Spinal cord (tissue), 9 donors: ENCODE measurements at regions not wholly inside any gene's neighbourhood (a gene's known extent, or its start where the extent isn't known, plus 50 kb on each side); places are given as distances from the start of the nearest gene placed in this dataset.

ENCODE experiments used
- DNase-seq, 6 donors: peaks; one replicate each; pipeline versions ENCODE4 v3.0.0 to v3.0.0-alpha.2; 2013 to 2015; ENCODE audit warnings: low spot score in 6 of 6, low read depth in 4 of 6
- H3K27ac ChIP-seq: one replicate; pipeline ENCODE4 v1.5.1; 2013; ENCODE audit warnings: low read depth, low read length, control low read depth
- H3K27me3 ChIP-seq: one replicate; pipeline ENCODE4 v1.6.1; 2013; ENCODE audit warnings: low read length; ENCODE audit not compliant: control insufficient read depth, insufficient read depth
- H3K36me3 ChIP-seq: one replicate; pipeline ENCODE4 v1.6.1; 2013; ENCODE audit warnings: low read length; ENCODE audit not compliant: control insufficient read depth, insufficient read depth
- H3K4me1 ChIP-seq: one replicate; pipeline ENCODE4 v1.6.1; 2013; ENCODE audit warnings: low read length; ENCODE audit not compliant: control insufficient read depth, insufficient read depth
- H3K4me3 ChIP-seq: one replicate; pipeline ENCODE4 v1.5.1; 2013; ENCODE audit warnings: low read depth, low read length, control low read depth
- H3K9me3 ChIP-seq: one replicate; pipeline ENCODE4 v1.6.1; 2013; ENCODE audit warnings: low read length; ENCODE audit not compliant: control insufficient read depth, insufficient read depth
- WGBS: methylation state at CpG from one replicate; pipeline ENCODE4 v1.1.5; 2013; ENCODE audit warnings: missing lambda C conversion rate; ENCODE audit not compliant: insufficient coverage; 5-methylcytosine and 5-hydroxymethylcytosine counted together
- donor health status: healthy.

DNA sequence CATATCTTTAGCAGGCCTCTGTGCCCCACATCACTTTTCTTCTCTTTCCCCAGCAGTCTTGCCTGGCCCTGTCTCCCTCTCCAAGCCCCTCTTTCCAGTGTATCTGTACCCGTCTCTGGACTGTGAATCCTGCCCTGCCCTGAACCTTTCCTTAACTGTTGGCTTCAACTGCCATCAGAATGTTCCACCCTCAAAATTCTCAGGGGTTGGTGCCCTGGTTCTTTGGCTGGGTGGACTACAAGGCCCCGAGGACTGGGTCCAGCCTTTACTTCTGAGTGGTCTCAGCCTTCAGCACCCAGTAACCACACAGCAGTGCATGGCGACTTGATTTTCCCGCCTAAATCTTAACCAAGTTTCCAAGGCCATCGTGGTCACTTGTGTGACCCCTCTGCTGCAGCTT lies 333.5 kb upstream of the RGMA start:
- Histone ChIP-seq H3K9me3 (no peaks in the 10 kb centered on the region), H3K27ac (no peak overlapping the region), H3K36me3 (no peaks in the 10 kb centered on the region), H3K4me3 (no peak overlapping the region), H3K27me3 (no peaks in the 10 kb centered on the region), H3K4me1 (peaks cover 4% of the 10 kb centered on the region)
- DNase-seq = no peak
- 96% methylated on average over 4 of the region's 5 CpGs for WGBS

DNA sequence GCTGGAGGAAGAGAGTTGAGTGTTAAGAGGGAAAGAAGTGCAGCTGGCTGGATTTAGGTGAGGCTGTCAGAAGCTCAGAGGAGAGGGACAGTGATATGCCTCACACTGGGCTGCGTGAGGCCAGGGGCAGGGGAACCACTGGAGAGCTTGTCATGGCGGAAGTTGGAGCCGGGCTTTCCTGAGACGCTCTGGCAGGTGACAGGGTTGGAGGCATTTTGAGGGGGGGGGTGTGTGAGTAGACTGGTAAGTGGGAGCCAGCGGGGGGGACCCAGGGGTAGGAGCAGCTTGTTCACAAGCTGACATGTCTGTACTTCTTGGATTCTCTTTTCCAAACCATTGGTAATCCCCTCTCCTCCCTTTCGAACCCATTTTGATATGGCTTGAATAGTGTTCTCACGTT lies 331.5 kb upstream of the RGMA start:
- no peaks in the 10 kb centered on the region for H3K9me3 ChIP-seq
- WGBS = 100% methylated on average over 6 of the region's 7 CpGs
- H3K36me3 ChIP-seq = no peaks in the 10 kb centered on the region
- DNase-seq = no peak
- H3K27me3 ChIP-seq = no peaks in the 10 kb centered on the region
- H3K27ac ChIP-seq = no peak overlapping the region
- no peak overlapping the region for H3K4me3 ChIP-seq
- peaks cover 4% of the 10 kb centered on the region for H3K4me1 ChIP-seq

- H3K27ac ChIP-seq = no peak overlapping the region
- no peaks in the 10 kb centered on the region for H3K36me3 ChIP-seq
- H3K27me3 ChIP-seq = no peaks in the 10 kb centered on the region
- no peaks in the 10 kb centered on the region for H3K9me3 ChIP-seq
- H3K4me3 ChIP-seq = no peak overlapping the region
- peaks cover 4% of the 10 kb centered on the region for H3K4me1 ChIP-seq
- 100% methylated on average over 1 of the region's 1 CpG for WGBS
- no peak for DNase-seq
These were observed 331.0 kb upstream of the RGMA start for GRCh38 chr15:93420050-93420452.

DNA sequence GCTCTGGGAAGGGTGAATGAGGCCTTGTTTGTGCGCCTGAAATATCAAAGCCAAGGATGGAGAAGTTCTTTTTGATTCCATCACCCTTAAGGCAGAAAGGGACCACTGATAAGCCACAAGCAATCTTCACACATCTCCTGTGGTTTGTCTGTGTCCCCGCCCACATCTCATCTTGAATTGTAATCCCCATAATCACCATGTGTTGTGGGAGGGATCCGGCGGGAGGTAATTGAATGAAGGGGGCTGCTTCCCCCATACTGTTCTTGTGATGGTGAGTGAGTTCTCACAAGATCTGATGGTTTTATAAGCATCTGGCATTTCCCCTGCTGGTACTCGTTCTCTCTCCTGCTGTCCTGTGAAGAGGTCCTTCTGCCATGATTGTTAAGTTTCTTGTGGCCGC lies 329.6 kb upstream of the RGMA start:
- Histone ChIP-seq H3K27me3 (no peaks in the 10 kb centered on the region), H3K9me3 (no peaks in the 10 kb centered on the region), H3K36me3 (no peaks in the 10 kb centered on the region), H3K4me1 (peaks cover 4% of the 10 kb centered on the region), H3K4me3 (no peak overlapping the region), H3K27ac (no peak overlapping the region)
- WGBS = 100% methylated on average over 1 of the region's 6 CpGs
- peak in 1 of 6 donors; percentile 45 for DNase-seq

GRCh38 chr15:93417631-93418030 lies 328.6 kb upstream of the RGMA start:
- Histone ChIP-seq H3K9me3 (no peaks in the 10 kb centered on the region), H3K27me3 (no peaks in the 10 kb centered on the region), H3K4me3 (no peak overlapping the region), H3K36me3 (no peaks in the 10 kb centered on the region), H3K27ac (no peak overlapping the region), H3K4me1 (peaks cover 4% of the 10 kb centered on the region)
- WGBS = 88% methylated on average over 4 of the region's 6 CpGs
- DNase-seq = peak in 1 of 6 donors; percentile 19

DNA sequence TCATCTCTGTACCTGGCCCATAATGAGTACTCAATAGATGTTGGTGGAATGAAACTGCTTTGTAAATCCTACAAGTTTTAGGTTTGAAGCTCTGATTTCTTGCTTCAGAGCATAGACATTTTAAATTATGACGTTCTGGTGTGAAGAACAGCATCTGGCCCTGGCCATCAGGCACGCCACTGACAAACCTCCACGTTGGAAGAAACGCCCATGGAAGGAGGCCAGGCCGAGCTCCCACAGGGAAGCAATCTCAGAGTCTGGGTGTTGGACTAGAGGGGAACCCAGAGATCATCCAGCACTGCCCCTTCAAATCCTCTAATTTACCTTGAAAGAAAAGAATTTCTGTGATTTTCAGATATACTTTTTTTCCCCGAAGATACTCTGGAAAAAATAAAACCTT lies 328.1 kb upstream of the RGMA start:
- no peak overlapping the region for H3K27ac ChIP-seq
- no peaks in the 10 kb centered on the region for H3K27me3 ChIP-seq
- no peaks in the 10 kb centered on the region for H3K9me3 ChIP-seq
- no peaks in the 10 kb centered on the region for H3K36me3 ChIP-seq
- 87% methylated on average over 3 of the region's 6 CpGs for WGBS
- DNase-seq = no peak
- no peak overlapping the region for H3K4me3 ChIP-seq
- H3K4me1 ChIP-seq = peaks cover 4% of the 10 kb centered on the region

DNA sequence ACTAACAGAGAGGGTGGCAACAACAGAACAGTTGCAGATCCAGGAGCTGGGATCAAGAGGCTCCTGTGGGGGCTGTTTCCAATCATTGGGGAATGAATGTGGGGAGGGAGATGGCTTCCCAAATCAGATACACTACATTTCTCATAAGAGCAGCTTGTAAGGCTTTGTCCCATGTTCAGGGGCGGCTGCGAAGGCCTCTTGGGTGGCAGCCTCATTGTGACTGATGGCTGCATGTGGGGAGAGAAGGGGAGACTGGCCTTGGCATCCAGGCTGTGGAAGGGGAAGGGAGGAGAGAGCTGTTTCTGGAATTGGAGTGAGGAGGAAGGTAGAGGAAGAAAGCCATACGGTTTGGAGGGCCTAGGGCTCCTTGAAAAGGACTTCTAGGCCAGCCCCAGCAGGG lies 326.6 kb upstream of the RGMA start:
- WGBS = 85% methylated on average over 3 of the region's 3 CpGs
- Histone ChIP-seq H3K4me1 (peaks cover 4% of the 10 kb centered on the region), H3K36me3 (no peaks in the 10 kb centered on the region), H3K9me3 (no peaks in the 10 kb centered on the region), H3K27ac (no peak overlapping the region), H3K4me3 (no peak overlapping the region), H3K27me3 (no peaks in the 10 kb centered on the region)
- DNase-seq = no peak

GRCh38 chr15:93414576-93415231 lies 325.7 kb upstream of the RGMA start:
- Histone ChIP-seq H3K9me3 (no peaks in the 10 kb centered on the region), H3K36me3 (no peaks in the 10 kb centered on the region), H3K4me3 (no peak overlapping the region), H3K27me3 (no peaks in the 10 kb centered on the region), H3K4me1 (peaks cover 4% of the 10 kb centered on the region), H3K27ac (no peak overlapping the region)
- DNase-seq = no peak
- WGBS = 94% methylated on average over 9 of the region's 11 CpGs

GRCh38 chr15:93413745-93414144 lies 324.7 kb upstream of the RGMA start:
- DNase-seq = no peak
- Histone ChIP-seq H3K4me3 (no peak overlapping the region), H3K27ac (no peak overlapping the region), H3K9me3 (no peaks in the 10 kb centered on the region), H3K36me3 (no peaks in the 10 kb centered on the region), H3K27me3 (no peaks in the 10 kb centered on the region), H3K4me1 (no peaks in the 10 kb centered on the region)
- WGBS = 94% methylated on average over 8 of the region's 10 CpGs

GRCh38 chr15:93399121-93399520 lies 310.1 kb upstream of the RGMA start:
- no peak for DNase-seq
- no peaks in the 10 kb centered on the region for H3K4me1 ChIP-seq
- no CpG with 5 or more reads among the region's 3 CpGs for WGBS

More at GRCh38 chr15:93399121-93399520, 310.1 kb upstream of the RGMA start:
- no peaks in the 10 kb centered on the region for H3K9me3 ChIP-seq
- no peaks in the 10 kb centered on the region for H3K36me3 ChIP-seq
- no peak overlapping the region for H3K4me3 ChIP-seq
- no peaks in the 10 kb centered on the region for H3K27me3 ChIP-seq
- no peak overlapping the region for H3K27ac ChIP-seq
